ENCODE measurements at regions not wholly inside any gene's neighbourhood (a gene's known extent, or its start where the extent isn't known, plus 50 kb on each side); places are given as distances from the start of the nearest gene placed in this dataset.
A peak's percentile ranks its signal among the peaks of the same experiment; 100 is the strongest.
"Not testable (repeated sequence)": the region's sequence is repeated elsewhere in the genome, so short reads cannot be mapped to it uniquely, and the experiment has no call there.

DNA sequence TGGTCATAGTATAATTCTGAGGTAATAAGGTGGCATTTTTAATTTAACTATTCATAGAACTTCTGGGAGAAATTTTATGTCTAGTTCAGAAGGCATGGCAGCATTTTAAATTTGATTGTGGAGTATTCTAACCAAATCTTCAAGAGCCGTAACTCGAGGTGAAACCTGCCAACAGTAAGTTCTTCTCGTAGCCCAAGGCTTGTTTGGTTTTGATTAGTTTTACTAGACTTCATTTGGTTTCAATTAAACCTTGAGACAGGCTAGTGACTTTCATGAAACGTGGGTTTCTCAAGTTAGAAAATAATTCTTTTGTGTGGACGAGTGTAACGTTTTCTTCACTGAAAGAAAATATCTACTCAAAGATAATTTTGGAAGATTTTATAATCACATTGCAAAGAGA lies 395.5 kb downstream of the USP25 start:
- peaks cover 8% of the 10 kb centered on the region for H3K9me3 Mint-ChIP-seq
- H3K4me1 Mint-ChIP-seq (ENCODE audit: low read depth) = no peaks in the 10 kb centered on the region
- no peaks in the 10 kb centered on the region for H3K36me3 Mint-ChIP-seq (ENCODE audit: low read depth)
- no peaks in the 10 kb centered on the region for H3K27me3 Mint-ChIP-seq
- H3K4me3 Mint-ChIP-seq = no peak overlapping the region
- no peak overlapping the region for H3K27ac Mint-ChIP-seq
- intact Hi-C loops (cut with micrococcal nuclease) = no loop called here

DNA sequence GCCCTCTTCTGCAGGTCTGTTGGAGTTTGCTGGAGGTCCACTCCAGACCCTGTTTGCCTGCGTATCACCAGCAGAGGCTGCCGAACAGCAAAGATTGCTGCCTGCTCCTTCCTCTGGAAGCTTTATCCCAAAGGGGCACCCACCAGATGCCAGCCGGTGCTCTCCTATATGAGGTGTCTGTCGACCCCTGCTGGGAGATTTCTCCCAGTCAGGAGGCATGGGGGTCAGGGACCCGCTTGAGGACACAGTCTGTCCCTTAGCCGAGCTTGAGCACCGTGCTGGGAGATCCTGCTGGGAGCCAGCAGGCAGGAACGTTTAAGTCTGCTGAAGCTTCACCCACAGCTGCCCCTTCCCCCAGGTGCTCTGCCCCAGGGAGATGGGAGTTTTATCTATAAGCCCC lies 402.7 kb downstream of the USP25 start:
- H3K36me3 Mint-ChIP-seq (ENCODE audit: low read depth); H3K4me3 Mint-ChIP-seq; intact Hi-C loops (cut with micrococcal nuclease); H3K27me3 Mint-ChIP-seq; H3K27ac Mint-ChIP-seq; H3K4me1 Mint-ChIP-seq (ENCODE audit: low read depth): not testable (repeated sequence)
- H3K9me3 Mint-ChIP-seq = peaks cover 38% of the 10 kb centered on the region

DNA sequence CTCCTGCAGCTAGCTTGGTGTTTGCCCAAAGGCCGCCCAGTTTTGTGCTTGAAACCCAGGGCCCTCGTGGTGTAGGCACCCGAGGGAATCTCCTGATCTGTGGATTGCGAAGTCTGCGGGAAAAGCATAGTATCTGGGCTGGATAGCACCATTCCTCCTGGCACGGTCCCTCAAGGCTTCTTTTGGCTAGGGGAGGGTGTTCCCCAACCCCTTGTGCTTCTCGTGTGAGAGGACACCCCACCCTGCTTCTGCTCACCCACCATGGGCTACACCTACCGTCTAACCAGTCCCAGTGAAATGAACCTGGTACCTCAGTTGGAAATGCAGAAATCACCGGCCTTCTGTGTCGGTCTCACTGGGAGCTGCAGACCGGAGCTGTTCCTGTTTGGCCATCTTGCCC lies 403.5 kb downstream of the USP25 start:
- no peak overlapping the region for H3K27ac Mint-ChIP-seq
- intact Hi-C loops (cut with micrococcal nuclease) = no loop called here

DNA sequence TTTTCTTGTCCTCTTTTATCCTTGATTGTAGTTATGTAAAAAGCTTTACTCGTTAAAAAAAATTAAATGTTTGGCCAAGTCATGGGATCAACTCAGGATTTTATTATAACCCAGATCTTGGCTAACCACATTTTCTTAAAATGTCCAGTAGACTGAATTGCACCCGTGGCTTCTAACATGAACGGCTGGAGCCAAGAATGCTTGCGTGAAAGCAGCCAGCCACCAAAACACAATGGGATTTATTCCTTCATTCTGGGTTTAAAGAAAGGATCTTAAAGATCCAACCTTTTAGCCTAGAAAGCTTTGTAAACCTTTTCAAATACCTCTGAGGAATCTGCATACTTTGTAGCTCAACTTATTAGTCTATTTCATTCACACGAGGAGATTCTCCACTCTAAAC lies 404.4 kb downstream of the USP25 start:
- Mint-ChIP-seq H3K4me1 (ENCODE audit: low read depth) (no peaks in the 10 kb centered on the region), H3K9me3 (peaks cover 38% of the 10 kb centered on the region), H3K4me3 (no peak overlapping the region), H3K36me3 (ENCODE audit: low read depth) (no peaks in the 10 kb centered on the region), H3K27ac (no peak overlapping the region), H3K27me3 (no peaks in the 10 kb centered on the region)
- intact Hi-C loops (cut with micrococcal nuclease) = no loop called here

More for the DNA sequence above, 403.5 kb downstream of the USP25 start:
- Mint-ChIP-seq H3K4me3 (no peak overlapping the region), H3K4me1 (ENCODE audit: low read depth) (no peaks in the 10 kb centered on the region), H3K36me3 (ENCODE audit: low read depth) (no peaks in the 10 kb centered on the region), H3K9me3 (peaks cover 38% of the 10 kb centered on the region), H3K27me3 (no peaks in the 10 kb centered on the region)

DNA sequence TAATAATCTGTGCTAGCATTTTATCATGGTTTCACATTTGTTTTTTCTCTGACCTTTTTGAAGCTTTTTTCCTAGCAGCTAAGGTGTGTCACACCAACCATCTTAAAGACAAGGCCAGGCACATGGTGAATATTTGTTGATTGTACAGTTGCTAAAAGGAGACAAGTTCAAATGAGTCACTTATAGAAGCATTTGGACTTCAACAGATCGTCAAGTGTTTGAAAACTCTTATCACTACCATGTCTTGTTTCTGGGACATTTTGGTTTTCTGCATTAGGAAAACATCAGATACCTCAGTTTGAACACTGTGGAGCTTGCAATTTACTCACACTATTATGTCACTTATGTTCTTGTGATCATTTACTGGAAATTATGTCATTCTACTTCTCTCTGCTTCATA lies 407.3 kb downstream of the USP25 start:
- Mint-ChIP-seq H3K36me3 (ENCODE audit: low read depth) (no peaks in the 10 kb centered on the region), H3K27ac (no peak overlapping the region), H3K9me3 (peaks cover 14% of the 10 kb centered on the region), H3K27me3 (no peaks in the 10 kb centered on the region), H3K4me3 (no peak overlapping the region), H3K4me1 (ENCODE audit: low read depth) (no peaks in the 10 kb centered on the region)
- intact Hi-C loops (cut with micrococcal nuclease) = no loop called here

DNA sequence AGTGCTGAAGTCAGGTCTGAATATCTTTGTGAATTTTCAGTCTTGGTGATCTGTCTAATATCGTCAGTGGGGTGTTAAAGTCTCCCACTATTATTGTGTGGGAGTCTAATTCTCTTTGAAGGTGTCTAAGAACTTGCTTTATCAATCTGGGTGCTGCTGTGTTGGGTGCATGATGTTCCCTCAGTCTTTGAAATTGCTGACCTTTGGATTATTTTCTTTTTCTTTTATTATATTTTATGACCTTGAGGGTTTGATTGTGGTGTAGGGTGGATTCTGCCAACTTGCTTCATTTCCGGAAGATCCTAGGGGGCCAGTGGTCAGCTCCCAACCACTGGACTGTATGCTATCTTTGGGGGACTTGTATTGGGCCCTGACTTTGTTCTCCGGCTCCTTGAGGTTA lies 415.3 kb downstream of the USP25 start:
- H3K4me3 Mint-ChIP-seq = no peak overlapping the region
- H3K27ac Mint-ChIP-seq = no peak overlapping the region
- H3K36me3 Mint-ChIP-seq (ENCODE audit: low read depth) = no peaks in the 10 kb centered on the region
- H3K4me1 Mint-ChIP-seq (ENCODE audit: low read depth) = no peaks in the 10 kb centered on the region
- H3K9me3 Mint-ChIP-seq = peaks cover 6% of the 10 kb centered on the region
- H3K27me3 Mint-ChIP-seq = no peaks in the 10 kb centered on the region
- intact Hi-C loops (cut with micrococcal nuclease) = no loop called here

DNA sequence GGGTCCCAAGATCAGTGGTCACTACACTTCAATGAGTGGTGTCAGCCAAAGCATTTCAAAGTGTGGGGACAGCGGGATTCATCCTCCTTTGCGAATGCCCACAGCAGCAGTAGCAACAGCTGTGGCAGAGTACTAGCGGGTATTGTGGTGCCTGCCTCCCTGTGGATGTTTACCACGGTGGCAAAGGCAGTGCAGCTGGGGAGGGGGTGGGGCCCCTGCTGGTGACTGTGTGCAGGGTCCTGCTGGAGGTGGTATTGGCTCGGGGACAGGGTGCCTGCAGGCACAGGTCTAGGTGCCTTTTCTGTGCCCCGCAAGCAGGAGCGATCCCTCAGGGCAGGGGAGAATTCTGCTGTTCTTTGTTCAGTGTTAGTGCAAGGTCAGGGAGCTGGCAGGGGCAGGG lies 415.7 kb downstream of the USP25 start:
- no peaks in the 10 kb centered on the region for H3K27me3 Mint-ChIP-seq
- no peaks in the 10 kb centered on the region for H3K4me1 Mint-ChIP-seq (ENCODE audit: low read depth)
- intact Hi-C loops (cut with micrococcal nuclease) = no loop called here
- H3K36me3 Mint-ChIP-seq (ENCODE audit: low read depth) = no peaks in the 10 kb centered on the region
- H3K27ac Mint-ChIP-seq = no peak overlapping the region
- no peak overlapping the region for H3K4me3 Mint-ChIP-seq
- peaks cover 6% of the 10 kb centered on the region for H3K9me3 Mint-ChIP-seq

DNA sequence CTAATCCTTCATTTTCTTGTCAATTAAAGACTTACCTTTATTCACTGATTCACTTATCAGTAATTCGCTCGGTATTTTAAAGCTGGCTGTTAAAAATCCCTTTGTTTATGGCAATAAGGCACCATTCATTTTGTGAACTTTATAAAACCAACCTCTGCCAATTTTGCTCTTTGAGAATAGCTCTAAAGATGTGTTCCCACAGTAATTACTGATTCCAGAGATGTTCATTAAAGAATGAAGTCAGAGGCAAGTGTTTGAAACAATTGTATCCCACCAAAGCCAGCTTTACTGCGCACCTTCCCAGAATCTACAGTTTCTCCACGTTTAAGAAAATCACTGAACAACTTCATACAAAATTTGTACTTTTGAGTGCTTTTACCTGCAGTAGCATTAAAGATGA lies 424.5 kb downstream of the USP25 start:
- H3K36me3 Mint-ChIP-seq (ENCODE audit: low read depth) = no peaks in the 10 kb centered on the region
- intact Hi-C loops (cut with micrococcal nuclease) = no loop called here
- H3K4me1 Mint-ChIP-seq (ENCODE audit: low read depth) = no peaks in the 10 kb centered on the region
- no peaks in the 10 kb centered on the region for H3K9me3 Mint-ChIP-seq
- H3K27me3 Mint-ChIP-seq = no peaks in the 10 kb centered on the region
- H3K27ac Mint-ChIP-seq = no peak overlapping the region
- no peak overlapping the region for H3K4me3 Mint-ChIP-seq

DNA sequence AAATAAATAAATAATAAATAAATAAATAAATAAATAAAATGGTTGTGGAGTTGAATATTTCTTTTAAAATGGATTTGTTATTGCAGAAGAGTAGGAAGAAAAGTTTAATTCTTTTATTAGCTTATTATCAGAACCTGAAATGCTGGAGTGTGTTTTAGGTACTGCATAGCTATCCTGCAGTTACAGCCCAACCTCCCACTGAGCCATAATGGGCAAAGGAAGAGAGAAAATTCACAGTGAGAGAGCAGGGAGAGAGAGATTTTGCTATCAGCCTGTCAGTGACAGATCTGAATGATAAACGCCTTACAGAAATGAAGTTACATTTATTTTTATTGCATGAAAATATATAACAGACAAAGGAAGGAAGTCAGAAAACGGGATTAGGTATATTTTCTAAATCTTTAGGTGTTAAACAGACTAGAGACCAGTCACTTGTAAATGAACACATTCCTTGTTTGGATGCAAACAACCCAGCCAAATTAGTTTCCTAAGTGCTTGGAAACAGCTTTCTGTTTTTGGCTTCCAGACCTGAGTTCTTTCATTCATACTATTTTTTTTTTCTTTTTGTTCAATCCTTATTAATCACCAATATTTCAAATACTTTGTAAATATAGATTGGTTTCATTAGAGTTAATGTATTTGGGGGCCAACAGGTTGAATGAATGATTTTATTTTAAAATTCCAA lies 425.3 kb downstream of the USP25 start:
- Mint-ChIP-seq H3K4me1 (ENCODE audit: low read depth) (no peaks in the 10 kb centered on the region), H3K9me3 (no peaks in the 10 kb centered on the region), H3K4me3 (no peak overlapping the region), H3K36me3 (ENCODE audit: low read depth) (no peaks in the 10 kb centered on the region), H3K27ac (no peak overlapping the region), H3K27me3 (no peaks in the 10 kb centered on the region)
- intact Hi-C loops (cut with micrococcal nuclease) = no loop called here

DNA sequence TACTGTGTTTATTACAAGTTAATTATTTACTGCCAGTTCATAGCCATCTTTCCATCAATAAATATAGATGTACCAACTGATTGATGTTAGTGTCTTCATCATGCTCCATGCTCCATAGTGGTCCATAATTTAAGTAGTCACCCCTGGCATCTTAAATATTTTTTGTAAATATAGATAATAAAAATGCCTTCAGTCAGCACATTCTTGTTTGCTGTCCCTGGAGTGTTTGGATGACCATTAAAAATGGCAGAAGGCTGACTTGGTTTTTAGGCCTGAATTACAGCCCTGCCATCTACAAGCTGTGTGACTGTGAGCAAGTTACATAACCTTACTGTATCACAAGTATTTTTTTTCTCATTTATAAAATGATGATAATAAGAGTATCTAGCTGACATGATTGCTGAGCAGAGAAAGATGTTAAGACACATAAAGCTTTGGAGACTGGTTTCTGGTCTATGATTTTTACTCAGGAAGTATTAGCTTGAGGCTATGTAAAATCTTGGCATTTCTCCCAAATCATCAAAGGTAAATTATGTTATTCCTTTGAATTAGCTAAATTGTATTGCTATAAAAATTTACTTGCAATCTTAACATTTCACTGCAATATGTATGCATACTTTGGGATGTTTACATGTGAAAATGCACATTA lies 427.2 kb downstream of the USP25 start:
- peaks cover 9% of the 10 kb centered on the region for H3K9me3 Mint-ChIP-seq
- intact Hi-C loops (cut with micrococcal nuclease) = no loop called here
- no peak overlapping the region for H3K4me3 Mint-ChIP-seq
- no peaks in the 10 kb centered on the region for H3K27me3 Mint-ChIP-seq
- H3K4me1 Mint-ChIP-seq (ENCODE audit: low read depth) = peaks cover 6% of the 10 kb centered on the region
- H3K36me3 Mint-ChIP-seq (ENCODE audit: low read depth) = no peaks in the 10 kb centered on the region
- no peak overlapping the region for H3K27ac Mint-ChIP-seq

DNA sequence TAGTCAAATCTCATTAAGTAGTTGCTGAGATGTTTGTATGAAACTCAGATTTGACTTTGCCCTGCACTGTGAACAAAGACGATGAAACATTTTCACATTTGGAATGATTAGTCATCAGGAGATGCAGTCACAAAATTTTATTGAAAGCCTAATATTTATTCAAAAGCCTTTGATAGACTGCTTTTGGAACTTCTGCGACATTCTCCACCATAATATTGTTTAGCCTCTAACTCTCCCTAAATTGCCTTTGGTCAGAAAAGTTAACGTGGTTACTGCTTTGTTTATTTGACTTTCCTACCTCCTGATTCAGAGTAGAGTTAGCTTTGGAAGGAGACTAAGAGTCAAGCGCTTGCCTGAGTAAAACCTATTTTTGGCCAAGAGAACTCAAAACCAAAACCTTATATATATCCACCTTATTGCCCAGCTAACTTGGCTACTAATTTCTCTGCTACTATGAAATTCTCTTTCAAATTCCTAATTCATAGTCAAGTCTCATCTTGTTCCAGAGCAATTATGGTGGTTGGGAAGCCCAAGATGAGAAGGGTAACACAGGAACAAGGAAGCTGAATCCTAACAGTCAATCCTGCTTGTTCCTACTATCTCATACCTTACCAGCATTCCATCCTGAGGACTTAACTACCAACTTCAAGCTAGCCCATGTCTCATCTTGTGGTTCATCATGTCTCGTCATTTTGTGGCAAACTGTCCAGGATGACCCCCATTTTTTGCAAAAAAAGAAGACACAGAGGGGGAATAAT lies 429.6 kb downstream of the USP25 start:
- Mint-ChIP-seq H3K4me1 (ENCODE audit: low read depth) (peaks cover 6% of the 10 kb centered on the region), H3K9me3 (peaks cover 9% of the 10 kb centered on the region), H3K4me3 (no peak overlapping the region), H3K36me3 (ENCODE audit: low read depth) (no peaks in the 10 kb centered on the region), H3K27ac (no peak overlapping the region), H3K27me3 (no peaks in the 10 kb centered on the region)
- intact Hi-C loops (cut with micrococcal nuclease) = no loop called here

DNA sequence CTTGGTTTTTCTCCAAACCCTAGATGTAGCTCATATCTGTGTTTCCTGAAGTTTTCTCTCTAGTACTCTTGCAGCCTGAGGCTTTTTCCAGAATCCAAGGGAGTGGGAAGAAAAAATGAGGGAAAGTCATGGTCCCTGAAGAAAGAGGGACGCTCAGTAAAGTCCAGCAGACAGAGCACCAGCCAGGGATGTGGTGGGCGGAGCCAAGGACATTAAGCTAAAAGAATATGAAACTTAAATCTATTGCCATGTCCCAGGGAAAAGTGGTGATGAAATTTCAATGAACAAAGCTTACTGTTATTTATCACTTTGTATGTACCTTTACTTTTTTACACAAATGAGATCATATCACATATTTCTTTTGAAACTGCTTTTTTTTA lies 430.2 kb downstream of the USP25 start:
- peaks cover 9% of the 10 kb centered on the region for H3K9me3 Mint-ChIP-seq
- no peak overlapping the region for H3K4me3 Mint-ChIP-seq
- intact Hi-C loops (cut with micrococcal nuclease) = no loop called here
- H3K4me1 Mint-ChIP-seq (ENCODE audit: low read depth) = peaks cover 6% of the 10 kb centered on the region
- H3K36me3 Mint-ChIP-seq (ENCODE audit: low read depth) = no peaks in the 10 kb centered on the region
- no peaks in the 10 kb centered on the region for H3K27me3 Mint-ChIP-seq
- no peak overlapping the region for H3K27ac Mint-ChIP-seq

DNA sequence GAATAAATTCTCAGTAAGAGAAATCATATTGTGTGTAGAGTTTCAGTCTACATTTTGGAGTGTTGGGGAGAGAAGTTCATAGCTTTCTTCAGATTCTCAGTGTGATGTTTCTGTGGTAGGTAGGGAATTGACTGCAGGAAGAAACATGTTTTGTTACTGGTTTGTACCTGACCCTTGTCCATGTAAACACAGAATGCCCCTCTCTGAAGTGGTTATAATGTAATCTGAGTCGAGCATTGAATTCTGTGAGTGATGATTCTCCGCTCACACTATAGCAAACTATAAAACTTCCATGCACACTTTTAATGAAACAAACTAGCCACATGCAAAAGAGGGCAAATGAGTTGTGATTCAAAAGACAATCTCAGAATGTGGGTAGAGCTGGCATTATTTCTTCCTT lies 433.2 kb downstream of the USP25 start:
- H3K9me3 Mint-ChIP-seq = peaks cover 9% of the 10 kb centered on the region
- H3K36me3 Mint-ChIP-seq (ENCODE audit: low read depth) = no peaks in the 10 kb centered on the region
- H3K4me1 Mint-ChIP-seq (ENCODE audit: low read depth) = peaks cover 6% of the 10 kb centered on the region
- H3K27ac Mint-ChIP-seq = no peak overlapping the region
- intact Hi-C loops (cut with micrococcal nuclease) = no loop called here
- H3K4me3 Mint-ChIP-seq = no peak overlapping the region
- H3K27me3 Mint-ChIP-seq = no peaks in the 10 kb centered on the region

DNA sequence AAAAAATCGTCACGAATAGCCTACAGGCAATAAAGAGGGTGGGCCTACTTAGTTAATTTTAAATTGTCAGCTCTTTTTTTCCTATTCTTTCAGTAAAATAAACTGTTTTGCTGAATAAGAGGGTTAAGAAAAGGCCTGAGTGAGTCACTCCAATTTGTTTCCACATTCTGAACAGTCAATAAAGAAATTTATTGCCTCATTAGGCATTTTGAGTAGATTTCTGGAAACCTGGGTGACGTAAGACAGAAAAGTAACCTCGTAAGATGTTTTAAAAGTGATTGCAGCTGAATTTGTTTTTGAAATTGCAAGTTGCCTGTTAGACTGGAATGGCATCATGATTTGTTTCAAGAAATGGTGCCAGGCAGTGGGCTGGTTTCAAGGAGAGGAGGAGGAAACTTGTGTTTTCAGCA lies 439.3 kb downstream of the USP25 start:
- Mint-ChIP-seq H3K4me3 (no peak overlapping the region), H3K9me3 (no peaks in the 10 kb centered on the region), H3K27me3 (no peaks in the 10 kb centered on the region), H3K4me1 (ENCODE audit: low read depth) (peaks cover 5% of the 10 kb centered on the region), H3K36me3 (ENCODE audit: low read depth) (no peaks in the 10 kb centered on the region), H3K27ac (peak overlapping the region; percentile 20)
- intact Hi-C loops (cut with micrococcal nuclease) = no loop called here

All from dendritic cell treated with granulocyte-macrophage colony-stimulating factor and Interleukin-4, amounts not matched to agents 40 ng/mL and 50 ng/mL, for 4 days (primary cell).